ENCODE measurements at regions not wholly inside any gene's neighbourhood (a gene's known extent, or its start where the extent isn't known, plus 50 kb on each side); places are given as distances from the start of the nearest gene placed in this dataset.

GRCh38 chr22:49415151-49415951 is 412.3 kb downstream of the BRD1 start:
- TF ChIP-seq TOX (CRISPR knock-in tag; IDR thresholded peaks at IDR 0.05; ENCODE audit: borderline replicate concordance) = no peak
- no peak for TF ChIP-seq OSR1 (CRISPR knock-in tag; IDR thresholded peaks at IDR 0.05)
- ATAC-seq = no peak

DNA sequence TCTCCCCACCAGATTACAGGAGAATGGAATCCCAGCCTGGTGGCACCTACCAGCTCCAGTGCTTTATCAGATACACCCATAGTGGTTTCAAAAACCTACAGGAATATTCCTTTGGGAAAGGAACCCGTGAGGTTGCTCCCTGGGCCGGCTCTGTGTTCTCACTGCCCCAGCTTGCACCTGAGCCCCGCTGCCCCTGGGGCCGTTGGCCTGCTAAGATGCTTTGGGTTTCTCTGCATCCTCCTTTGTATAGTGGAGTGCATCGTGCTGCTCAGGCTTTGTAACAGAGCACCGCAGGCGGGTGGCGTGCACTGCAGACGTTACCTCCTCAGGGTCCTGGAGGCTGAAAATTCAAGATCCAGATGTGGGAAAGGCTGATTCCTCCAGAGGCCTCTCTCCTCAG is 414.1 kb downstream of the BRD1 start:
- TF ChIP-seq GLIS3 (CRISPR knock-in tag; IDR thresholded peaks at IDR 0.05) = no peak
- no peak for TF ChIP-seq PPARA (CRISPR knock-in tag; IDR thresholded peaks at IDR 0.05; ENCODE audit: borderline replicate concordance)
- no peak for TF ChIP-seq CREB5 (CRISPR knock-in tag; IDR thresholded peaks at IDR 0.05; ENCODE audit: low read depth)
- TF ChIP-seq, protein P1, sequence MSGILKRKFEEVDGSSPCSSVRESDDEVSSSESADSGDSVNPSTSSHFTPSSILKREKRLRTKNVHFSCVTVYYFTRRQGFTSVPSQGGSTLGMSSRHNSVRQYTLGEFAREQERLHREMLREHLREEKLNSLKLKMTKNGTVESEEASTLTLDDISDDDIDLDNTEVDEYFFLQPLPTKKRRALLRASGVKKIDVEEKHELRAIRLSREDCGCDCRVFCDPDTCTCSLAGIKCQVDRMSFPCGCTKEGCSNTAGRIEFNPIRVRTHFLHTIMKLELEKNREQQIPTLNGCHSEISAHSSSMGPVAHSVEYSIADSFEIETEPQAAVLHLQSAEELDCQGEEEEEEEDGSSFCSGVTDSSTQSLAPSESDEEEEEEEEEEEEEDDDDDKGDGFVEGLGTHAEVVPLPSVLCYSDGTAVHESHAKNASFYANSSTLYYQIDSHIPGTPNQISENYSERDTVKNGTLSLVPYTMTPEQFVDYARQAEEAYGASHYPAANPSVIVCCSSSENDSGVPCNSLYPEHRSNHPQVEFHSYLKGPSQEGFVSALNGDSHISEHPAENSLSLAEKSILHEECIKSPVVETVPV (CRISPR knock-in tag; IDR thresholded peaks at IDR 0.05) = no peak
- TF ChIP-seq RARB (CRISPR knock-in tag; IDR thresholded peaks at IDR 0.05) = no peak
- TF ChIP-seq OSR1 (CRISPR knock-in tag; IDR thresholded peaks at IDR 0.05) = no peak
- no peak for TF ChIP-seq ESRRG (CRISPR knock-in tag; IDR thresholded peaks at IDR 0.05)
- no peak for TF ChIP-seq TCF4 (CRISPR knock-in tag; IDR thresholded peaks at IDR 0.05; ENCODE audit: borderline replicate concordance)
- TF ChIP-seq ISL1 (CRISPR knock-in tag; IDR thresholded peaks at IDR 0.05) = no peak
- TF ChIP-seq CSDC2 (CRISPR knock-in tag; IDR thresholded peaks at IDR 0.05) = no peak

DNA sequence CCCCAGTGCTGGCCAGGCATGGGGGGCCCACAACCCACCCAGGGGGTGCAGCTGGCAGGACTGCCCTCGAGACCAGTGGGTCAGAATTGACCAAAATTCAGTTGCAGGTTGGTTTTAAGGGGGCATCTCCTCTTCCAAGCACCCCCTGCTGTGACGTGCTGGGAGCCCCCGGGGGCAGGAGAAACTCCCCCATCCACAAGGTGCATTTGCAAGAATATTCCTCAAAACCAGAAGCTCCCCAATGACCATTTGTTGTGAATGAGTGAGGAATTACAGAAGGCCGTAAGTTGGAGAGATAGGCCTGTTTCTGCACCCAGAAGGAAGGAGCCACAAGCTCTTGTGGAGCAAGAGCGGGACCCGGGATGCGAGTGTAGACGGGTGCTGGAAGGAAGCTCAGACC is 414.5 kb downstream of the BRD1 start:
- TF ChIP-seq OSR1 (CRISPR knock-in tag; IDR thresholded peaks at IDR 0.05) (no peak), ISL1 (CRISPR knock-in tag; IDR thresholded peaks at IDR 0.05) (no peak), ZFP3 (CRISPR knock-in tag; IDR thresholded peaks at IDR 0.05) (no peak), TOX (CRISPR knock-in tag; IDR thresholded peaks at IDR 0.05; ENCODE audit: borderline replicate concordance) (no peak), TCF4 (CRISPR knock-in tag; IDR thresholded peaks at IDR 0.05; ENCODE audit: borderline replicate concordance) (no peak)
- TF ChIP-seq, protein P2, sequence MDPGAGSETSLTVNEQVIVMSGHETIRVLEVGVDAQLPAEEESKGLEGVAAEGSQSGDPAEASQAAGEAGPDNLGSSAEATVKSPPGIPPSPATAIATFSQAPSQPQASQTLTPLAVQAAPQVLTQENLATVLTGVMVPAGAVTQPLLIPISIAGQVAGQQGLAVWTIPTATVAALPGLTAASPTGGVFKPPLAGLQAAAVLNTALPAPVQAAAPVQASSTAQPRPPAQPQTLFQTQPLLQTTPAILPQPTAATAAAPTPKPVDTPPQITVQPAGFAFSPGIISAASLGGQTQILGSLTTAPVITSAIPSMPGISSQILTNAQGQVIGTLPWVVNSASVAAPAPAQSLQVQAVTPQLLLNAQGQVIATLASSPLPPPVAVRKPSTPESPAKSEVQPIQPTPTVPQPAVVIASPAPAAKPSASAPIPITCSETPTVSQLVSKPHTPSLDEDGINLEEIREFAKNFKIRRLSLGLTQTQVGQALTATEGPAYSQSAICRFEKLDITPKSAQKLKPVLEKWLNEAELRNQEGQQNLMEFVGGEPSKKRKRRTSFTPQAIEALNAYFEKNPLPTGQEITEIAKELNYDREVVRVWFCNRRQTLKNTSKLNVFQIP (CRISPR knock-in tag; IDR thresholded peaks at IDR 0.05; ENCODE audit: borderline replicate concordance, low read depth) = no peak
- no peak for ATAC-seq

More for the DNA sequence above, 414.1 kb downstream of the BRD1 start:
- no peak for ATAC-seq

DNA sequence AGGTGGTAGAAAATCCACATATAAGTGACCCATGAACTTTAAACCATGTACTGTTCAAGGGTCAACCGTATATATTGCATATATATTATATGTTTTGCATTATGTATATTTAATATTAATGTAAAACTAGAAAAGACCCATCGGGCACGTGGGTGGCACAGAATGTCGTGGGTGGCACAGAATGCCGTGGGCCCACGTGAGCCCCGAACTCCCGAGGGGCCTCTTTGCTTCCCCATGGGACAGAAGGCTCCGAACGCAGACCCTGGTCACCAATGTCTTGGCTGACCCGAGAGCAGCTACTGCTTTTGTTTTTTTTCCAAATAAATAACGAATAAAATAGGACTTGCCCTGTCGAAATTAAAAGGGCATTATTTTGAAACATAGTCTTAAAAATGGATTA is 415.4 kb downstream of the BRD1 start:
- ATAC-seq = no peak
- TF ChIP-seq OSR1 (CRISPR knock-in tag; IDR thresholded peaks at IDR 0.05) (no peak), TOX (CRISPR knock-in tag; IDR thresholded peaks at IDR 0.05; ENCODE audit: borderline replicate concordance) (no peak), ZNF8 (CRISPR knock-in tag; IDR thresholded peaks at IDR 0.05) (no peak), TCF4 (CRISPR knock-in tag; IDR thresholded peaks at IDR 0.05; ENCODE audit: borderline replicate concordance) (no peak), ZNF70 (CRISPR knock-in tag; IDR thresholded peaks at IDR 0.05) (no peak), PPARA (CRISPR knock-in tag; IDR thresholded peaks at IDR 0.05; ENCODE audit: borderline replicate concordance) (no peak), BACH2 (CRISPR knock-in tag; IDR thresholded peaks at IDR 0.05; ENCODE audit: borderline replicate concordance) (no peak), ZFP3 (CRISPR knock-in tag; IDR thresholded peaks at IDR 0.05) (no peak), GLIS3 (CRISPR knock-in tag; IDR thresholded peaks at IDR 0.05) (no peak), SNAI2 (CRISPR knock-in tag; IDR thresholded peaks at IDR 0.05) (no peak), ISL1 (CRISPR knock-in tag; IDR thresholded peaks at IDR 0.05) (no peak), CSDC2 (CRISPR knock-in tag; IDR thresholded peaks at IDR 0.05) (no peak), ARNTL (CRISPR knock-in tag; IDR thresholded peaks at IDR 0.05; ENCODE audit: borderline replicate concordance, low read depth) (no peak), ZC3H10 (CRISPR knock-in tag; IDR thresholded peaks at IDR 0.05) (no peak), RARB (CRISPR knock-in tag; IDR thresholded peaks at IDR 0.05) (no peak)
- TF ChIP-seq, protein P3, sequence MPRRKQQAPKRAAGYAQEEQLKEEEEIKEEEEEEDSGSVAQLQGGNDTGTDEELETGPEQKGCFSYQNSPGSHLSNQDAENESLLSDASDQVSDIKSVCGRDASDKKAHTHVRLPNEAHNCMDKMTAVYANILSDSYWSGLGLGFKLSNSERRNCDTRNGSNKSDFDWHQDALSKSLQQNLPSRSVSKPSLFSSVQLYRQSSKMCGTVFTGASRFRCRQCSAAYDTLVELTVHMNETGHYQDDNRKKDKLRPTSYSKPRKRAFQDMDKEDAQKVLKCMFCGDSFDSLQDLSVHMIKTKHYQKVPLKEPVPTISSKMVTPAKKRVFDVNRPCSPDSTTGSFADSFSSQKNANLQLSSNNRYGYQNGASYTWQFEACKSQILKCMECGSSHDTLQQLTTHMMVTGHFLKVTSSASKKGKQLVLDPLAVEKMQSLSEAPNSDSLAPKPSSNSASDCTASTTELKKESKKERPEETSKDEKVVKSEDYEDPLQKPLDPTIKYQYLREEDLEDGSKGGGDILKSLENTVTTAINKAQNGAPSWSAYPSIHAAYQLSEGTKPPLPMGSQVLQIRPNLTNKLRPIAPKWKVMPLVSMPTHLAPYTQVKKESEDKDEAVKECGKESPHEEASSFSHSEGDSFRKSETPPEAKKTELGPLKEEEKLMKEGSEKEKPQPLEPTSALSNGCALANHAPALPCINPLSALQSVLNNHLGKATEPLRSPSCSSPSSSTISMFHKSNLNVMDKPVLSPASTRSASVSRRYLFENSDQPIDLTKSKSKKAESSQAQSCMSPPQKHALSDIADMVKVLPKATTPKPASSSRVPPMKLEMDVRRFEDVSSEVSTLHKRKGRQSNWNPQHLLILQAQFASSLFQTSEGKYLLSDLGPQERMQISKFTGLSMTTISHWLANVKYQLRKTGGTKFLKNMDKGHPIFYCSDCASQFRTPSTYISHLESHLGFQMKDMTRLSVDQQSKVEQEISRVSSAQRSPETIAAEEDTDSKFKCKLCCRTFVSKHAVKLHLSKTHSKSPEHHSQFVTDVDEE (CRISPR knock-in tag; IDR thresholded peaks at IDR 0.05) = no peak
- TF ChIP-seq, protein P4, sequence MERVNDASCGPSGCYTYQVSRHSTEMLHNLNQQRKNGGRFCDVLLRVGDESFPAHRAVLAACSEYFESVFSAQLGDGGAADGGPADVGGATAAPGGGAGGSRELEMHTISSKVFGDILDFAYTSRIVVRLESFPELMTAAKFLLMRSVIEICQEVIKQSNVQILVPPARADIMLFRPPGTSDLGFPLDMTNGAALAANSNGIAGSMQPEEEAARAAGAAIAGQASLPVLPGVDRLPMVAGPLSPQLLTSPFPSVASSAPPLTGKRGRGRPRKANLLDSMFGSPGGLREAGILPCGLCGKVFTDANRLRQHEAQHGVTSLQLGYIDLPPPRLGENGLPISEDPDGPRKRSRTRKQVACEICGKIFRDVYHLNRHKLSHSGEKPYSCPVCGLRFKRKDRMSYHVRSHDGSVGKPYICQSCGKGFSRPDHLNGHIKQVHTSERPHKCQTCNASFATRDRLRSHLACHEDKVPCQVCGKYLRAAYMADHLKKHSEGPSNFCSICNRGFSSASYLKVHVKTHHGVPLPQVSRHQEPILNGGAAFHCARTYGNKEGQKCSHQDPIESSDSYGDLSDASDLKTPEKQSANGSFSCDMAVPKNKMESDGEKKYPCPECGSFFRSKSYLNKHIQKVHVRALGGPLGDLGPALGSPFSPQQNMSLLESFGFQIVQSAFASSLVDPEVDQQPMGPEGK (CRISPR knock-in tag; IDR thresholded peaks at IDR 0.05; ENCODE audit: borderline replicate concordance) = no peak
- TF ChIP-seq, protein P2 (CRISPR knock-in tag; IDR thresholded peaks at IDR 0.05; ENCODE audit: borderline replicate concordance, low read depth) = no peak
- TF ChIP-seq, protein P1 (CRISPR knock-in tag; IDR thresholded peaks at IDR 0.05) = no peak

Measured in SK-N-SH treated with all-trans-retinoic acid at 6 μM for 48 hours (cell line).